ENCODE measurements at regions not wholly inside any gene's neighbourhood (a gene's known extent, or its start where the extent isn't known, plus 50 kb on each side); places are given as distances from the start of the nearest gene placed in this dataset.

GRCh38 chr10:36425131-36425797 lies 700.1 kb upstream of the ANKRD30A start:
- TF ChIP-seq POLR2A (IDR thresholded peaks at IDR 0.05) (no peak), CTCF (IDR thresholded peaks at IDR 0.05) (no peak)
